ENCODE measurements at regions not wholly inside any gene's neighbourhood (a gene's known extent, or its start where the extent isn't known, plus 50 kb on each side); places are given as distances from the start of the nearest gene placed in this dataset.

DNA sequence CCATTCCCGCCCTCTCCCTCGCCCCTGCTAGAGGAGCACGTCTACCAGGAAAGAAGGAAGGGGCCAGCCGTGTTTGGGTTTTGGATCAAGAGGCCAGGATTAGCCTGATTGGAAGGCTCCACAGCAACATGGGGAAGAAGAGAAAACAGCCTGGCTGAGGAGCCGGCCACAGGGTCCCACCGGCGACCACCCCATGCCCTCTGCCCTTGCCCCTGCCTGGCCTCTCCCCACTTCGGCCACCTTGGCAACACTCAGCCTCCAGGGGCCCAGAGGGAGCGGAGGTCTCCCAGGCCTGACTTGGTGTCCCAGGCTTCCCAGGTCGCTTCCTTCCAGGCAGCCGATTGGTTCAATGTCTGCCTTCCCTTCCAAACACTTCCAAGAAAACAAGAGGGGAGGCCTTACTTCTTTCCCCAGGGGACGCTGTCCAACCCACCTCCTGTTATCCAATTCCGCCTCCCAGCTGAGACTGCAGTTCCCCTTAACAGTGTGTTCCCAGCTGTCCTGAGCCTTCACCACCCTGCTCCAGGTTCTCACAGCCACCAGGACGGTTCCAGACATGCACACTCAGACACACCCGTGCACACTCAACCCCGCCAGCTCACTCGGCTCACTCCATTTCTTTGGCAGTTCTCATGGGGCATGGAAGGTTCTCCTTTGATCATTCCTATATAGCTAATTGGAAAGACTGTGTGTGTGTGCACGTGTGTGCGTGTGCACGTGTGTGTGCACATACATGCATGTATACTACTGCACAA is 65.4 kb downstream of the RBFOX3 start:
- TF ChIP-seq CTCF (IDR thresholded peaks at IDR 0.05; ENCODE audit: low read depth, low read length) = no peak
- no peak overlapping the region for H3K4me3 ChIP-seq (ENCODE audit: low read depth, low read length)
- in situ Hi-C loops (cut with HindIII; ENCODE audit: low sequenced_read_pairs) = no loop called here
- no peak for DNase-seq (ENCODE audit: low read depth, low spot score)

GRCh38 chr17:79544142-79544914 is 66.5 kb downstream of the RBFOX3 start:
- no peak overlapping the region for H3K4me3 ChIP-seq (ENCODE audit: low read depth, low read length)
- no peak for TF ChIP-seq CTCF (IDR thresholded peaks at IDR 0.05; ENCODE audit: low read depth, low read length)
- in situ Hi-C loops (cut with HindIII; ENCODE audit: low sequenced_read_pairs) = no loop called here
- no peak for DNase-seq (ENCODE audit: low read depth, low spot score)

DNA sequence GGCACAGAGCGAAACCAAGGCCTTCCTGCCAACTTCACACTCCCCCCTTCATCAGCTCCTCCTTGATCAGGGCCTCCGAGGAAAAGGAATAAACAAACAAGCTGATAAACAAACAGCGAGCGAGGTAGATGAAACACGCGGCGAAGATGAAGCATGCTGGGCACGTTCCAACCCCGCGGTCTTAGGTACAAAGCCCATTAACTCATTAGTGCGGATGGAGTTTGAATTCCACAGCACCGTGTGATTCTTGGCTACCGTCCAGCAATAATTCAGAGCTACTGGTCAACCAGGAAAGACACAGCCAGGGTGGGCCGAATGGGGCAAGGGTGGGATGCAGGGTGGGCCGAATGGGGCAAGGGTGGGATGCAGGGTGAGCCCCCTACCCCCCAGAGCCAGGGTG is 67.3 kb downstream of the RBFOX3 start:
- no peak overlapping the region for H3K4me3 ChIP-seq (ENCODE audit: low read depth, low read length)
- DNase-seq (ENCODE audit: low read depth, low spot score) = no peak
- in situ Hi-C loops (cut with HindIII; ENCODE audit: low sequenced_read_pairs) = no loop called here
- no peak for TF ChIP-seq CTCF (IDR thresholded peaks at IDR 0.05; ENCODE audit: low read depth, low read length)

GRCh38 chr17:79542718-79543117 is 68.1 kb downstream of the RBFOX3 start:
- no peak for DNase-seq (ENCODE audit: low read depth, low spot score)
- TF ChIP-seq CTCF (IDR thresholded peaks at IDR 0.05; ENCODE audit: low read depth, low read length) = no peak
- no peak overlapping the region for H3K4me3 ChIP-seq (ENCODE audit: low read depth, low read length)
- in situ Hi-C loops (cut with HindIII; ENCODE audit: low sequenced_read_pairs) = no loop called here

DNA sequence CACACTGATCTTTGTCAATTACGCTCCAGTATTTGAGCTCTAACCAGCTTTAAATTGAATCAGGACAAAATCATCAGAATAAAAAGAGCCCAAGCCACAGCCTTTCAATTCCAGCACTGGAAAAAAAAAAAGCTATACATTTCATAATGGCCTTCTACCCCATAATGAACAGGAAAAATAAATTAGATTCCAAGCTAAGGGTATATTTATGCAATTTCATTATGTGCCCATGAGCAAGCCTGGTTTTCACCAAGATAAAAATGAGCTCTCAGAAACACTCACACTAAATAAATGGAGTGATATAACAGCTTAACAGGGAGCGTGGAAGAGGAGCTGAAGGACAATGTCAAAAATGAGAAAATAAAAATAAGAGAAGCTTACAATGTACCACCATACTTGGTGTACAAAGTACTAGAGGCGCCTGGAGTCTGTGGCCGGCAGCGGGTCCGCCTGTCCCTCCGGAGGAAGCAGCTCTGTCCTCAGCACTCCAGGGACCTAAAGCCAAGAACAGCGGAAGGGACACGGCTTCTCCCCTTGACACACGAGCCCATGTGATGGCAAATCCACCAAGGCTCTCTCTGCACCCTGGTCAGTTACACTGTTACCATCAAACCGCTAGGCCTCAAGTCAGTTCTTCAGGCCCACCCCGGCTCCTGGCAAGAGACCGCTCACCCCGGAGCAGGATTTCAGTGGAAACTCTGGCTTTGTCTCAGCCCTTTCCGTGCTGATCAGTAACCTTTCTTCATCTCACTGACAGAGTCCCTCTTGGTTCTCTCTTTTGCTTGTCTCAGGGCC is 69.6 kb downstream of the RBFOX3 start:
- in situ Hi-C loops (cut with HindIII; ENCODE audit: low sequenced_read_pairs) = no loop called here
- no peak for DNase-seq (ENCODE audit: low read depth, low spot score)
- no peak for TF ChIP-seq CTCF (IDR thresholded peaks at IDR 0.05; ENCODE audit: low read depth, low read length)
- no peak overlapping the region for H3K4me3 ChIP-seq (ENCODE audit: low read depth, low read length)

DNA sequence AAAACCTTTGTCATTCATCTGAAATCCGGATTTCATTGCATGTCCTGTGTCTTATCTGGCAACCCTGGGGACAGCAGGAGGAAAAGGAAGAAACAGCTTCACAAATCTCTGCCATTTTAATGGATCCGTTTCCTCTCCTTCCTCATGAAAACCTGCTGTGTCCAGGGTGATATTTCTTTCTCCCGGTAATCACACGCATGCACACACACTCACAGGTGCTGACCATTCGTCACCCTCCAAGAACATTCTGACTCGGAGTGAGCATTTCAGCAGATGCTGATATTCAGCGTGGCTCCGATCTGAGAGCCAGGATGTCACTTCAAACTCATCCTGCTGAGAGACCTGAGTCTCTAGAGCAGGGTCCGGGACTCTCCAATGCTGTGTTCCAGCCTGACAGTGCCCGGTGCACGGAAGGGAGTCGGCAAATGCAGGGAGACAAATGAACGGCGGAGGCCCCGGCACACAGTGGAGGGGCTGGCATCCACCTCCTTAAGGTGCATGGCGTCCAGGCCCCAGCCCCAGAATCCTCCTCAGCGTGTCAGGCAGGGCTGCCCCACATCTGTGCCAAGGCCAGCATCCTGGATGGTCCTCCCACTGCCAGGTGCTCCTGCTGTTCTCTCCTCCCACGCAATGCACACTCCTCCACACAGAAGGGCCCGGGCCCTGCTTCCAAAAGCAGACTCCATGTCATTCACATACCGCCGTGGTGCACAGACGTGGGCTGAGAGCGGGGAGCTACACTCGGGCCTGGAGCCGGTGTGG is 70.7 kb downstream of the RBFOX3 start:
- TF ChIP-seq CTCF (IDR thresholded peaks at IDR 0.05; ENCODE audit: low read depth, low read length) = no peak
- in situ Hi-C loops (cut with HindIII; ENCODE audit: low sequenced_read_pairs) = no loop called here
- no peak for DNase-seq (ENCODE audit: low read depth, low spot score)
- no peak overlapping the region for H3K4me3 ChIP-seq (ENCODE audit: low read depth, low read length)
